GM21381 (cell line): ENCODE measurements at regions not wholly inside any gene's neighbourhood (a gene's known extent, or its start where the extent isn't known, plus 50 kb on each side); places are given as distances from the start of the nearest gene placed in this dataset.

Source experiments
- ATAC-seq: cut with Tn5 transposase; IDR thresholded peaks from one replicate; pipeline ENCODE4 v1.9.1; 2021; ENCODE audit warnings: mild to moderate bottlenecking, moderate library complexity; ENCODE audit not compliant: unreplicated experiment

- no peak for ATAC-seq
Measured at GRCh38 chr10:2300231-2300630, 562.9 kb upstream of the ADARB2 start.

- ATAC-seq = no peak
Measured at GRCh38 chr10:2296179-2296891, 559.0 kb upstream of the ADARB2 start.

DNA sequence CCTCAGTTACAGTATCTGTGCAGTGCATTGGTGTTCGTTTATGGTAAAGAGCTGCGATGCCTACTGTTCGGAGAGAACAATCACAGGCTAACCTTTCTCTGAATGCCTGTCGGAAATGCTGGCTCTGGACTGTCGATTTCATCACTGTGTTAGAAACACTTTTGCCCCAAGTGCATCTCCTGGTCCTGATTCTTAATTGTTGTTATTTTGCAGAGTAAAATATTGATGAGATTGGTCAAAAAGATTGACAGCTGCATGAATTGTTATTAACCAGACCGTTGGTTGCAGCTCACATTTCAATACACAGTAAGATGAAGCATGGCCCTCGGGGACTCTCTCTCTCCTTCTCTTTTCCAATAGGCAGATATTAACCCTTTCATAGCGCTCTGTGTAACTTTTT, 557.4 kb upstream of the ADARB2 start:
- ATAC-seq = no peak

GRCh38 chr10:2284071-2284470, 546.7 kb upstream of the ADARB2 start:
- no peak for ATAC-seq

DNA sequence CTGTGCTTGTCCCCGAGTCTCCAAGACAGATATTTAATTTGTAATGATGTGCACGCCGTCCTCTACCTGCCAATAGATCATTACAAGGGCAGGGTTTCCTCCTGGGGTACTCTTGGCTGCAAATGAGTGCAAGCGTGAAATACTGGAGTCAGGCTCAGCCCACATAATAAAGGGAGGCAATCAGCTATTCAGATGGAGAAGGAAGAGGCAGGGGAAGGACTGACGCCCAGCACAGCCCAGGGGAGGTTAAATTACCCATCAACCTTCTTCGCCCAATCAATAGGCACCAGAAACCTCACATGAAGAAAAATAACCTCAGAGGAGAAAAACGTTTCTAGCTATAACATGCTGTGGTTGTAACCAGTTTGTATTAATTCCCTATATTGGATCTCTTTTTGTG, 544.9 kb upstream of the ADARB2 start:
- no peak for ATAC-seq

GRCh38 chr10:2280713-2281300, 543.5 kb upstream of the ADARB2 start:
- ATAC-seq = no peak

DNA sequence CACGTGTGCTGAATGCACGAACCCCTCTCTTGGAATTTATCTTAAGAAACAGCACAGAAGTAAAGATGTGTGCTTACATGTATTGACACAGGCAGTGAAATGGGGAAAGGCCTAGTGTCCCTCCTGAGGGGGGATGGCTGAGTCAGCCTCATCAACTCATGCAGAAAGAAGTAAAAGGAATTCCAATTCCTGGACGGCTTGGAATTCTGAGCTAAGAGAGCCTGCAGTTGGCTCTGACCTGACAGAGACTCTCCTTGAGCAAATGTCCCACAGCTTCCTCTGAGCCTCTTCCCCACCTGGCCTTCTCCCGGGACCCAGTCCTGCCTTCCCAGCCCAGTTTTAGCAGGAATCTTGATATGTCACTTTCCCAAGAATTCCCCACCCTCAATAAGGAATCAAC, 542.4 kb upstream of the ADARB2 start:
- no peak for ATAC-seq

- no peak for ATAC-seq
Measured at GRCh38 chr10:2278363-2278762, 541.0 kb upstream of the ADARB2 start.

GRCh38 chr10:2263561-2263960, 526.2 kb upstream of the ADARB2 start:
- no peak for ATAC-seq

DNA sequence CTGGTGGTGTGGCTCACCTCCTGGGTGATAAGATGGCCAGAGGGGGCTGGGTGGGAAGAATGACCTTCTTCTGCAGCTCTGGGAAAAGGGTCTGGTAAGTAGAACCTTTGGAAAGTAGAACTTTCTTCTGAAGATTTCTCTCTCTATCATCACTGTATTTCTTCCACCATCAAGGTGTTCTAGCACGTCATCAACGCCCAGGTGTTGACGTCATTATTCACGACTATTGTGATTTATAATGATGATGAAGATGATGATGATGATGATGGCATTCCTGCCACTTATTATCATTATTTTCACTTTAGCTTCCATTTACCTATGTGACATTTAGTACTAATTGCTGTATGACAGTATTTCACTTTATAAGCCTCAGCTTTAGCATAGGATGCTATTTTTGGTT, 525.6 kb upstream of the ADARB2 start:
- ATAC-seq = no peak

- ATAC-seq = no peak
Measured at GRCh38 chr10:2262333-2262732, 525.0 kb upstream of the ADARB2 start.

DNA sequence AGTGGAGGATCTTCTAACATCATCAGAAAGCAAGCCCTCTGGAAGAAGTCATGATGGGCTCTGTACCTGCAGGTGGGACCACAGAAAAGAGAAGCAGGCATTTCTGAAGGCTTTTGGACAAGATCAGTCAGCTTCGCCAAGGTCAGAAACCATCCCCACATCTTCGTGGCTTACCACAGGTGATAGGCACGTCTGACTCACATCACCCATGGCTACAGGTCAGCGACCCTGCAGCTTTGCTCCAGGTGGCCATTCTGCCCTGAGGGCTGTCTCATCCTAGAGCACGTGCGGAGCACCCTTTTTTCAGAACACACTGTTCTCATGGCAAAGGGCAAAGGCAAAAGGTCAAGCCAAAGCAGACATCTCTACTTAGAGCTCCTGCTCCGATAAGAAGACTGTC, 518.9 kb upstream of the ADARB2 start:
- ATAC-seq = no peak

- no peak for ATAC-seq
Measured at GRCh38 chr10:2252096-2252495, 514.8 kb upstream of the ADARB2 start.

- no peak for ATAC-seq
Measured at GRCh38 chr10:2251631-2252030, 514.3 kb upstream of the ADARB2 start.

GRCh38 chr10:2246747-2247146, 509.4 kb upstream of the ADARB2 start:
- ATAC-seq = no peak

- ATAC-seq = no peak
Measured at GRCh38 chr10:2245580-2245979, 508.3 kb upstream of the ADARB2 start.

- ATAC-seq = no peak
Measured at GRCh38 chr10:2244471-2244870, 507.1 kb upstream of the ADARB2 start.

DNA sequence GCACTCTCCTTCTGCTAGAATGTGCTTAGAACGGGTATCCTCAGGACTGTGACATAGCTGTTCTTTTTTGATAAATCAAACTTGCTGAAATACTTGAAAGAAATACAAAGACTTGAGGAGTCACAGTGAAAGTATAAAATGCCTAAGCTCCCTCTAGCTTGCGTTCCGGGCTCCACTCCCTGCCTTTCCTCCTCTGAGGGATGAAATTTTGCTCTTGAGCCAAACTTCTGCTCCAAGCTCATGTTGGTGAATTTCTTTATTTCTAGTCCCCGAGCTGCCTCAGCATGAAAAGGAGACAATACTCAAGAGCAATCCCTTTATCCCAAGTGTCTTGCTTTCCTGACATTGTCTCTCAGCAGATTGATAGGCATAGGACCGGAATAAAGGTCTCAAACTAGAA, 499.6 kb upstream of the ADARB2 start:
- ATAC-seq = no peak

- no peak for ATAC-seq
Measured at GRCh38 chr10:2232479-2232878, 495.2 kb upstream of the ADARB2 start.

GRCh38 chr10:2230478-2230877, 493.2 kb upstream of the ADARB2 start:
- ATAC-seq = no peak

- no peak for ATAC-seq
Measured at GRCh38 chr10:2228320-2228901, 491.1 kb upstream of the ADARB2 start.

DNA sequence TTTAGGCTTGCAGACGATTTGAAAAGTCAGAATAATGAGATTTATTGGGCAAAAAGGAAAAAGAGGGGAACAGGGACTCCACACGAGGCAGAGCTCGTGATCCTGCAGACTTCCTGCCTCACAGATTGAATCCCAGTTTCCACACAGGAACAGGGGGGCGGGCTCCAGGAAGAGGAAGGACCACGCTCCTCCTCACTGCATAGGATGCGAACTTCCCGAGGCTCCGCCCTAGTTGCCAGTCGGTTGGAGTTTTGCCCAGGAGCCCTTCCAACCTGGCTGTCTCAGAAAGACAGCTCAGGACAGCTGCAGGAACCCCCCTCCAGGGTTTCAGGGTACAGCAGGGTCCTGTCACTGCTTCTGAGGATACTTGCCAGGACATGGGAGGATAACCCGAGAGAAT, 488.3 kb upstream of the ADARB2 start:
- ATAC-seq = no peak
